Upper lobe of left lung (tissue), 4 donors: ENCODE measurements at regions not wholly inside any gene's neighbourhood (a gene's known extent, or its start where the extent isn't known, plus 50 kb on each side); places are given as distances from the start of the nearest gene placed in this dataset.

Experiments used
- EP300 ChIP-seq, 4 donors: sonication (generic); formaldehyde crosslinking; IDR thresholded peaks; one replicate each; pipeline ENCODE4 v1.5.1; 2017; ENCODE audit warnings: antibody characterized with exemption in 4 of 4, control low read depth in 2 of 4
- POLR2A ChIP-seq, 4 donors: fragments of 450-650 bp; IDR thresholded peaks; one replicate each; pipeline ENCODE4 v1.5.1; 2016 to 2017; ENCODE audit warnings: antibody characterized with exemption in 4 of 4, mild to moderate bottlenecking in 2 of 4
- POLR2AphosphoS5 ChIP-seq, 2 donors: sonication (generic); formaldehyde crosslinking; IDR thresholded peaks; one replicate each; pipeline ENCODE4 v1.5.1; 2017; ENCODE audit warnings: antibody characterized with exemption in 2 of 2
- TF ChIP-seq, protein P1 (sequence below), 6 experiments: fragments of 450-650 bp in 4 of 6; fragments of 200-600 bp in 2 of 6; sonication (generic) in 2 of 6; IDR thresholded peaks; one replicate each; pipeline ENCODE4 v1.5.1; 2016 to 2019; ENCODE audit warnings: antibody characterized with exemption in 6 of 6

DNA sequence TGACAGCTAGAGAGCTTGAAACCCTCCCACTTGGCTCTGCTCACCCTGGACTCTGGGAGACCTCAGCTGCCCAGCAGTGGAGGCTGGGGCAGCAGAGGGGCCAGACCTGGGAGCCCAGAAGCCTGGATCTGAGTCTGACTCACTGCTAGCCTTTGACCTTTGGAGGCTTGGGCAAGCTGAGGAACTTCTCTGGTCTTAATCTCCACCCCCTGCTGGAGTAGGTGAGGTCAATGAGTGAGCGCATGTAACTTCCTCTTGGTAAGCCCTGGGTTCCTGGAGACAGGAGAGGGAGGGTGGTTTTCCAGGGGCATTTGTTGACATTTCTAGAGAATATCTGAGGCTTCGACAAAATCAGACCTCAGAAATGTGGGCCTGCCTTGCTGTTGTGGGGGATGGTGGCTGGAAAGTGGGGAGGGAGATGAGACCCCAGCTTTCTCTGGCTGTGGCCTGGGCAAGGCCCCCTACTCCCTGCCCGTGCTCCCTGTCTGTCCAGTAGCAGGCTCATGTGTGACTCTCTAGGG, 73.0 kb upstream of the YWHAQ start:
- TF ChIP-seq POLR2AphosphoS5 (IDR thresholded peaks at IDR 0.05) (no peak), EP300 (IDR thresholded peaks at IDR 0.05) (no peak), POLR2A (IDR thresholded peaks at IDR 0.05) (no peak)
- TF ChIP-seq, protein P1, sequence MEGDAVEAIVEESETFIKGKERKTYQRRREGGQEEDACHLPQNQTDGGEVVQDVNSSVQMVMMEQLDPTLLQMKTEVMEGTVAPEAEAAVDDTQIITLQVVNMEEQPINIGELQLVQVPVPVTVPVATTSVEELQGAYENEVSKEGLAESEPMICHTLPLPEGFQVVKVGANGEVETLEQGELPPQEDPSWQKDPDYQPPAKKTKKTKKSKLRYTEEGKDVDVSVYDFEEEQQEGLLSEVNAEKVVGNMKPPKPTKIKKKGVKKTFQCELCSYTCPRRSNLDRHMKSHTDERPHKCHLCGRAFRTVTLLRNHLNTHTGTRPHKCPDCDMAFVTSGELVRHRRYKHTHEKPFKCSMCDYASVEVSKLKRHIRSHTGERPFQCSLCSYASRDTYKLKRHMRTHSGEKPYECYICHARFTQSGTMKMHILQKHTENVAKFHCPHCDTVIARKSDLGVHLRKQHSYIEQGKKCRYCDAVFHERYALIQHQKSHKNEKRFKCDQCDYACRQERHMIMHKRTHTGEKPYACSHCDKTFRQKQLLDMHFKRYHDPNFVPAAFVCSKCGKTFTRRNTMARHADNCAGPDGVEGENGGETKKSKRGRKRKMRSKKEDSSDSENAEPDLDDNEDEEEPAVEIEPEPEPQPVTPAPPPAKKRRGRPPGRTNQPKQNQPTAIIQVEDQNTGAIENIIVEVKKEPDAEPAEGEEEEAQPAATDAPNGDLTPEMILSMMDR (IDR thresholded peaks at IDR 0.05): peak in 1 of 6 experiments; percentile 9
